NB4 (cell line): ENCODE measurements at regions not wholly inside any gene's neighbourhood (a gene's known extent, or its start where the extent isn't known, plus 50 kb on each side); places are given as distances from the start of the nearest gene placed in this dataset.

Source experiments
- CTCF ChIP-seq: IDR thresholded peaks from one replicate; pipeline ENCODE4 v1.5.1; 2012; ENCODE audit warnings: low read depth, low read length
- MAX ChIP-seq: IDR thresholded peaks from 2 replicates; pipeline ENCODE4 v1.6.1; 2011; ENCODE audit warnings: low read depth, low read length
- POLR2A ChIP-seq: IDR thresholded peaks from 2 replicates; pipeline ENCODE4 v1.6.1; 2011; ENCODE audit warnings: mild to moderate bottlenecking; ENCODE audit not compliant: insufficient read length; ENCODE audit errors: extremely low read depth

- no peak for TF ChIP-seq CTCF
- TF ChIP-seq POLR2A = no peak
- no peak for TF ChIP-seq MAX
These were observed 151.6 kb upstream of the UNC5B start for GRCh38 chr10:71060476-71061426.
